Coronary artery (tissue), 2 donors: ENCODE measurements at regions not wholly inside any gene's neighbourhood (a gene's known extent, or its start where the extent isn't known, plus 50 kb on each side); places are given as distances from the start of the nearest gene placed in this dataset.

ENCODE experiments used
- DNase-seq: peaks from one replicate; pipeline ENCODE4 v3.0.0-alpha.2; 2017; ENCODE audit warnings: low spot score
- H3K27ac ChIP-seq, 2 donors: fragments of 200-600 bp; sonication (generic); one replicate each; pipeline ENCODE4 v1.5.1; 2016 to 2019
- H3K4me3 ChIP-seq: fragments of 200-600 bp; sonication (generic); 2 replicates; pipeline ENCODE4 v1.5.1; 2016; ENCODE audit warnings: mild to moderate bottlenecking, moderate library complexity
- CTCF ChIP-seq: fragments of 200-600 bp; sonication (generic); IDR thresholded peaks from one replicate; pipeline ENCODE4 v1.5.1; 2019; ENCODE audit warnings: antibody characterized with exemption

GRCh38 chr2:104120171-104120570, 733.7 kb upstream of the POU3F3 start:
- no peak for TF ChIP-seq CTCF
- Histone ChIP-seq H3K4me3 (no peak overlapping the region), H3K27ac (no peak overlapping the region)
- DNase-seq = no peak

- DNase-seq = no peak
- no peak for TF ChIP-seq CTCF
- H3K27ac ChIP-seq = no peak overlapping the region
- no peak overlapping the region for H3K4me3 ChIP-seq
These were observed 728.8 kb upstream of the POU3F3 start for GRCh38 chr2:104125096-104125495.

- H3K4me3 ChIP-seq = no peak overlapping the region
- no peak for TF ChIP-seq CTCF
- no peak overlapping the region for H3K27ac ChIP-seq
- no peak for DNase-seq
These were observed 726.7 kb upstream of the POU3F3 start for GRCh38 chr2:104127049-104127770.

- no peak overlapping the region for H3K27ac ChIP-seq
- H3K4me3 ChIP-seq = no peak overlapping the region
- DNase-seq = no peak
- no peak for TF ChIP-seq CTCF
These were observed 713.6 kb upstream of the POU3F3 start for GRCh38 chr2:104140361-104140760.

GRCh38 chr2:104158191-104158590, 695.7 kb upstream of the POU3F3 start:
- Histone ChIP-seq H3K27ac (no peak overlapping the region), H3K4me3 (no peak overlapping the region)
- no peak for DNase-seq
- TF ChIP-seq CTCF = no peak

DNA sequence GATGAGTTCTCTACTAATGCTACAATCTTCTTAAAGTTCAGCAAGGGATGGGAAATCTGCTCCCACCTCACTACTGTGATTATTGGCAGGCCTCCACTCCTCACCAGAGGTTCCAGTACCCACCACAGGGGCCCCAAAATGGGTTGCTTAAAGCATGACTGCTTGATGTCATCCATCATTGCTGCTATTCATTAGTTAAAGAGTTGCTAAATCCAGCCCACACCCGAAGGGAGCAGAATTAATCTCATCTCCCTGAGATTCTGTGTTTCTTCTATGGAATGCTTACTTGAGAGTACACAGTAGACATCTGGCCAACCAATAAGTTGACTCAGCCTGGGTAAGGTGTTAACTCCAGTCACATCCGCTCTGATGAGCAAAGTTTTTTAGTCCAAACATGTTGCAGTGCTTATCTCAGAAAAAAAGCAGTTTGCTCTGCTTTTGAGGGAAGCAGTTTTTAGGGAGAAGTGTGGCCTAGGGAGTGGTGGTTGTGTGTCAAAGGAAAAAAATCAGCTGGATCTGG, 690.2 kb upstream of the POU3F3 start:
- no peak for DNase-seq
- TF ChIP-seq CTCF = no peak
- no peak overlapping the region for H3K27ac ChIP-seq
- no peak overlapping the region for H3K4me3 ChIP-seq

DNA sequence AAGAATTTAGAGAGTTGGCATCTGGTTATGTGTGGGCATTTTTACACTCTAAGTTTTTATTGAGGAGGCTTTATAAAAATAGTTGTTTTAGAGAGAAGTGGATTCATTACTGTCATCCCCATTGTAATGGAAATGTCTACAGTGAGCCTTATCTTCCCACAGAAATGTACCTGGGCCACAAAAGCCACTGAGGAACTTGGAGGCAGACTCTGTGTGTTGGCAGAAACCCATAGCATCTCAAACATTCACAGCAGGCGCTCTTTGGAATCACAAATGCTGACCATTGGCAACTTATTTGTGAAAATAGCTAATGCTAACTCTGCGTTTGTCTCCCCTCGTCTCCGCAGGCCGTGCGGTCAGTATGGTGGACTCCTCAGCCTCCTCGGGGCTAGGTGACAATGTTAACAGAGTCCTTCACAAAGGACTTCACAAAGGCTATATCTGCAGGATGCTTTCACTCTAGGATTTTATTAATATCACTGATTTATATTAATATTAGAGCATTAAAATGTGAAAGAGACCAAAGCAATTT, 689.1 kb upstream of the POU3F3 start:
- no peak overlapping the region for H3K4me3 ChIP-seq
- no peak for TF ChIP-seq CTCF
- DNase-seq = no peak
- H3K27ac ChIP-seq = no peak overlapping the region
